Small intestine (tissue), 7 donors: ENCODE measurements at regions not wholly inside any gene's neighbourhood (a gene's known extent, or its start where the extent isn't known, plus 50 kb on each side); places are given as distances from the start of the nearest gene placed in this dataset.

ENCODE experiments used
- DNase-seq, 2 donors: peaks; one replicate each; pipeline versions ENCODE4 v3.0.0 to v3.0.0-alpha.2; 2013
- FAIRE-seq: peaks from 2 replicates; lab custom pipeline; 2012; peaks lifted over from hg19 to GRCh38; lab: Jason Lieb, UNC
- H3K27ac ChIP-seq, 3 donors: one replicate each; pipeline ENCODE4 v1.5.1; 2013; ENCODE audit warnings: low read length in 2 of 3, mild to moderate bottlenecking in 2 of 3, control low read depth in 1 of 3, inconsistent platforms in 1 of 3, low read depth in 1 of 3, moderate library complexity in 1 of 3
- H3K27me3 ChIP-seq, 3 donors: one replicate each; pipeline ENCODE4 v1.6.1; 2013; ENCODE audit warnings: low read length in 3 of 3, inconsistent platforms in 1 of 3; ENCODE audit not compliant: control insufficient read depth in 3 of 3, insufficient read depth in 3 of 3
- H3K36me3 ChIP-seq, 3 donors: one replicate each; pipeline ENCODE4 v1.6.1; 2013; ENCODE audit warnings: low read length in 3 of 3, inconsistent platforms in 1 of 3, low read depth in 1 of 3, mild to moderate bottlenecking in 1 of 3, moderate library complexity in 1 of 3; ENCODE audit not compliant: control insufficient read depth in 3 of 3, insufficient read depth in 2 of 3
- H3K4me1 ChIP-seq, 3 donors: one replicate each; pipeline ENCODE4 v1.6.1; 2013; ENCODE audit warnings: low read length in 2 of 3, inconsistent platforms in 1 of 3, low read depth in 1 of 3, mild to moderate bottlenecking in 1 of 3, moderate library complexity in 1 of 3; ENCODE audit not compliant: control insufficient read depth in 3 of 3, insufficient read depth in 2 of 3
- H3K4me3 ChIP-seq, 3 donors: one replicate each; pipeline ENCODE4 v1.5.1; 2013; ENCODE audit warnings: low read length in 3 of 3, control low read depth in 1 of 3, inconsistent platforms in 1 of 3, low read depth in 1 of 3, mild to moderate bottlenecking in 1 of 3, moderate library complexity in 1 of 3
- H3K9me3 ChIP-seq, 2 donors: one replicate each; pipeline ENCODE4 v1.6.1; 2013; ENCODE audit warnings: low read depth in 1 of 2, low read length in 1 of 2; ENCODE audit not compliant: control insufficient read depth in 2 of 2, insufficient read depth in 1 of 2
- WGBS, 3 donors: extraction: QIAGEN DNeasy Blood & Tissue Kit; methylation state at CpG; one replicate each; pipeline ENCODE4 v1.1.7; 2013; 5-methylcytosine and 5-hydroxymethylcytosine counted together
- donor health status: healthy with polysubstance abuse.
- donor health status: control.
- donor health status: control.
- donor health status: Bipolar disorder and iron deficiency.
- donor health status: healthy.

DNA sequence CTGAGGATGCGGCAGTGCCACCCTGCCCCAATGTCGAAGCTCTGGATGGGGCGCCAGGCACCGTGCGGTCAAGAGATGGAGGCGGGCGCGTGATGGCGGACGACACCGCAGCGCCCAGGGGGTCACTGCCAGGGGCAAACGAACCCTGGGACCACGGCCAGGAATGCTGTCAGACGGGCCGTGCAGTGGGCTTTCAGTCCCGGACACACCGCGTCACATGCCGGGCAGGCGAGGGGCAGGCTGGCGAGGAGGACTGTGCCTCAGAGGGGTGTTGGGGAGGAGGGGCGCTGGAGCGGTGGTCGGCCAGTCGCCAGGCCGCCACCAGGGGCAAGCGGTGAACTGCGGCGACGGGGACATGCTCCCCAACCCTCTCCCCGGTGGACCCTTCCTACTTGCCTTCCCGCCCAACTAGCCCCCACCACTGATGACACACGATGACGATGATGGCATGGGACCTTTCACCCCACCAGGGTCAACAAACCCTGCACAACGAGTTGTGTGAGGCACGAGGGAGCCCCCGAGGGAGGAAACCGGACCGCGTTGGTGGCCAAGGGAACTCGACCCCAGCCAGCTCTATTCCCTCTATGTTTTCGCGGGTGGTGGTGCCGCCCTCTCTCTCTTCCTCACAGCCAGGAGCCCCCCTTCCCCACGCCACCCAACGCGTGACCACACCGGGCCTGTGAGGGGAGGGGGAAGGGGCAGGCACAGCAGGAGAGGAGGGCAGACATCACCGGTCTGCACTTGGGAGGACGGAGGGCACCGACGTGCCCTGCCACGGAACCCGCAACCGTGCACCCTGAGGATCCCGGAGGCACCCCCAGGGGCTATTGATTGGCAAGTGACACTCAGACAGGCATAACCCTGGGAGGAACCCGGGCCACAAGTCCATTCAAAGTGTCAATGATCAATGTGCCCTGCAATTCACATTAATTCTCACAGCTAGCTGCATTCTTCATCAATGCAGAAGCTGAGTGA is 1960.9 kb upstream of the DEFB115 start:
- Histone ChIP-seq H3K4me1 (no peaks in the 10 kb centered on the region), H3K27me3 (no peaks in the 10 kb centered on the region), H3K9me3 (peaks cover 13 to 31% of the 10 kb centered on the region in 2 donors), H3K36me3 (no peaks in the 10 kb centered on the region), H3K4me3 (no peak overlapping the region), H3K27ac (no peak overlapping the region)
- DNase-seq (no peak), FAIRE-seq (no peak)
- 82 to 86% (median 86%) methylated on average over 49 to 58 of the region's 58 CpGs for WGBS, 3 donors

DNA sequence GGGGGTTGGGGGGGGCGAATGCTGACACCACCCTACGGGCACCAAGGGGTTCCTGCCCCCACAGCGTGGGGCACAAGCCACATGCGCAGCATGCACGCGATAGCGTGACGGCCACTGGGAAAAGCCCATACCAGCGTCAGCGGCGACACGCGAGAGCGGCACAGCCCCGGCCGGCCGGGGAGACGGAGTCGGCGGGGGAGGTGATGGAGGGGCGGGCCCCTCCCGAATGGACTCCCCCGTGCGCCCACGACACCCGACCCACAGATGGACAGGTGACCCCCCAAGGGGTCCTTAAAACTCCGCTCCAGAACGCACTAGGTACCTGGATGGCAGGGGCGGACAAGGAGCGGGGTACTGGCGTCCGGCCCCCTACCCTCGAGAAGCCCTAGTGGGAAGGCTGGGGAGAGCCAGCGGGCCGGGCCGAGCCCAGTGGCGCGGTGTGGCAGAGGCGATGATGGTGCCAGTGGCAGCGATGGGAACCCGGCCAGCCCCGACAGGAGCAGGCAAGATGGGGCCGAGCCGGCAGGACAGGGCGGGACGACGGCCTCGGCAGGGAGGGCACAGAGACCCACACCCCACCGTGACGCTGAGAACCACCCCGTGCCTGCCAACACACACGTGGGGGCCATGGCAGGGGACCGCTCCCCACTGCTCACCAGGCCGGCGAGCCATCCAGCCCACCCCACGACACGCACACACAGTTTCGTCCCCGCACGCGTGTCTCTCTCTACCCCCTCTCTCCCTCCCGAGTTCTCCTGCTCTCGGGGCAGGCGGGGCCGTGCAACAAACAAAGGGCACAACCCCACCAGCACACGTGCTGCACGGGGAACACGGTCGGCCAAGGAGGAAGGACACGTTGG is 1959.8 kb upstream of the DEFB115 start:
- H3K27ac ChIP-seq, result no peak overlapping the region
- no peak for FAIRE-seq
- no peaks in the 10 kb centered on the region for H3K27me3 ChIP-seq
- H3K36me3 ChIP-seq, result no peaks in the 10 kb centered on the region
- no peak for DNase-seq
- H3K4me3 ChIP-seq, result no peak overlapping the region
- peaks cover 13 to 35% of the 10 kb centered on the region in 2 donors for H3K9me3 ChIP-seq
- WGBS, 3 donors, result 78 to 83% (median 79%) methylated on average over 62 to 70 of the region's 70 CpGs
- no peaks in the 10 kb centered on the region for H3K4me1 ChIP-seq

DNA sequence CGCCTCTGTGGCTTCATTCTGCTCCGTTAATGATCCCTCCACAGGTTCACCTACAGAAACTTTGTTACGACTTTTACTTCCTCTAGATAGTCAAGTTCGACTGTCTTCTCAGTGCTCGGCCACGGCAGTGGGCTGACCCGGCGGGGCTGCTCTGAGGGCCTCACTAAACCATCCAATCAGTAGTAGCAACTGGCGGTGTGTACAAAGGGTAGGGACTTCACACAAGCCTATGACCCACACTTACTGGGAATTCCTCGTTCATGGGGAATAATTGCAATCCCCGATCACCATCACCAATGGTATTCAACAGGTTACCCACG is 1959.2 kb upstream of the DEFB115 start:
- whole genome bisulfite sequencing, 3 donors, result 77 to 84% (median 79%) methylated on average over 12 of the region's 12 CpGs
- H3K27ac ChIP-seq, result no peak overlapping the region
- no peaks in the 10 kb centered on the region for H3K4me1 ChIP-seq
- FAIRE-seq (no peak), DNase-seq (no peak)
- peaks cover 15 to 39% of the 10 kb centered on the region in 2 donors for H3K9me3 ChIP-seq
- no peaks in the 10 kb centered on the region for H3K27me3 ChIP-seq
- no peaks in the 10 kb centered on the region for H3K36me3 ChIP-seq
- no peak overlapping the region for H3K4me3 ChIP-seq

DNA sequence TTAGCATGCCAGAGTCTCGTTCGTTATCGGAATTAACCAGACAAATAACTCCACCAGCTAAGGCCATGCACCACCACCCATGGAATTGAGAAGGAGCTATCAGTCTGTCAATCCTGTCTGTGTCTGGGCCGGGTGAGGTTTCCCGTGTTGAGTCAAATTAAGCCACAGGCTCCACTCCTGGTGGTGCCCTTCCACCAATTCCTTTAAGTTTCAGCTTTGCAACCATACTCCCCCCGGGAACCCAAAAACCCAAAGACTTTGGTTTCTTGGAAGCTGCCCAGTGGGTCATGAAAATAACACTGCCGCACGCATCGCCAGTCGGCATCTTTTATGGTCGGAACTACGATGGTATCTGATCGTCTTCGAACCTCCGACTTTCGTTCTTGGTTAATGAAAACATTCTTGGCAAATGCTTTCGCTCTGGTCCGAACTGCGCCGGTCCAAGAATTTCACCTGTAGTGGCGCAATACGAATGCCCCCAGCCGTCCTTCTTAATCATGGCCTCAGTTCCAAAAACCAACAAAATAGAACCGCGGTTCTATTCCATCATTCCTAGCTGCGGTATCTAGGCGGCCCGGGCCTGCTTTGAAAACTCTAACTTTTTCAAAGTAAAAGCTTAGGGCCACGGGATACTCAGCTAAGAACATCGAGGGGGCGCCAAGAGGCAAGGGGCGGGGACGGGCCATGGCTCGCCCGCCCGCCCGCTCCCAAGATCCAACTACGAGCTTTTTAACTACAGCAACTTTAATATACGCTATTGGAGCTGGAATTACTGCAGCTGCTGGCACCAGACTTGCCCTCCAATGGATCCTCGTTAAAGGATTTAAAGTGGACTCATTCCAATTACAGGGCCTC is 1958.5 kb upstream of the DEFB115 start:
- Histone ChIP-seq H3K27ac (no peak overlapping the region), H3K9me3 (peaks cover 17 to 44% of the 10 kb centered on the region in 2 donors), H3K36me3 (no peaks in the 10 kb centered on the region), H3K4me1 (no peaks in the 10 kb centered on the region), H3K4me3 (no peak overlapping the region), H3K27me3 (no peaks in the 10 kb centered on the region)
- DNase-seq (no peak), FAIRE-seq (no peak)
- WGBS, 3 donors, result 85 to 89% (median 85%) methylated on average over 40 of the region's 40 CpGs

DNA sequence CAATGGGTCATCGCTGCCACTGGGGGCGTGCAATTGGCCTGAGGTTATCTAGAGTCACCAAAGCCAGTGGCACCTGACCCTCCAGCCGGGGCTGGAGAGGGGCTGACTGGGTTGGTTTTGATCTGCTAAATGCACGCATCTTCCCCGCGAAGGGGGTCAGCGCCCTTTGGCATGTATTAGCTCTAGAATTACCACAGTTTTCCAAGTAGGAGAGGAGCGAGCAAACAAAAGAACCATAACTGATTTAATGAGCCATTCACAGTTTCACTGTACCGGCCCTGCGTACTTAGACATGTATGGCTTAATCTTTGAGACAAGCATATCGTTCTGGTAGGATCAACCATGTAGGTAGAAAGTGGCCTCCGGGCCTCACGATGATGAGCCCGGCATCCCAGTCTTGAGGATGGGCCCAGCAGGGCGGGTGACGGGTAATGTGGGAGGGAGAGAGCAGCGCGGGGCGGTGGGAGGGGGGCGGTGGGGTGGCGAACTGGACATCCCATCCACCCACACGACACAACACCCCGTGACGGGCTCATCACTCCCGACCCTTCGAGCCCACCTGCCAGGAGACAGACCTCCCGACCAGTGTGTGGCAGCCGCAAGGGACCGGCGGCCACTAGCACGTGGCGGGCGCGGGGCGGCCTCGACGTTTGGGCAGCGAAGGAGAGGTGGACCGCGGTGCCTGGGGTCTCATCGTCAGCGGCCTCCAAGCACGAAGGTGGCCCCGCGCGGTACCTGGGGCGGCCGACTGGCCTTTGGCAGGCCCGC is 1957.5 kb upstream of the DEFB115 start:
- WGBS, 3 donors, result 81 to 86% (median 82%) methylated on average over 39 to 49 of the region's 49 CpGs
- Histone ChIP-seq H3K36me3 (no peaks in the 10 kb centered on the region), H3K27me3 (no peaks in the 10 kb centered on the region), H3K4me1 (no peaks in the 10 kb centered on the region), H3K9me3 (peaks cover 17 to 44% of the 10 kb centered on the region in 2 donors), H3K4me3 (no peak overlapping the region), H3K27ac (no peak overlapping the region)
- DNase-seq, result no peak
- FAIRE-seq, result no peak

DNA sequence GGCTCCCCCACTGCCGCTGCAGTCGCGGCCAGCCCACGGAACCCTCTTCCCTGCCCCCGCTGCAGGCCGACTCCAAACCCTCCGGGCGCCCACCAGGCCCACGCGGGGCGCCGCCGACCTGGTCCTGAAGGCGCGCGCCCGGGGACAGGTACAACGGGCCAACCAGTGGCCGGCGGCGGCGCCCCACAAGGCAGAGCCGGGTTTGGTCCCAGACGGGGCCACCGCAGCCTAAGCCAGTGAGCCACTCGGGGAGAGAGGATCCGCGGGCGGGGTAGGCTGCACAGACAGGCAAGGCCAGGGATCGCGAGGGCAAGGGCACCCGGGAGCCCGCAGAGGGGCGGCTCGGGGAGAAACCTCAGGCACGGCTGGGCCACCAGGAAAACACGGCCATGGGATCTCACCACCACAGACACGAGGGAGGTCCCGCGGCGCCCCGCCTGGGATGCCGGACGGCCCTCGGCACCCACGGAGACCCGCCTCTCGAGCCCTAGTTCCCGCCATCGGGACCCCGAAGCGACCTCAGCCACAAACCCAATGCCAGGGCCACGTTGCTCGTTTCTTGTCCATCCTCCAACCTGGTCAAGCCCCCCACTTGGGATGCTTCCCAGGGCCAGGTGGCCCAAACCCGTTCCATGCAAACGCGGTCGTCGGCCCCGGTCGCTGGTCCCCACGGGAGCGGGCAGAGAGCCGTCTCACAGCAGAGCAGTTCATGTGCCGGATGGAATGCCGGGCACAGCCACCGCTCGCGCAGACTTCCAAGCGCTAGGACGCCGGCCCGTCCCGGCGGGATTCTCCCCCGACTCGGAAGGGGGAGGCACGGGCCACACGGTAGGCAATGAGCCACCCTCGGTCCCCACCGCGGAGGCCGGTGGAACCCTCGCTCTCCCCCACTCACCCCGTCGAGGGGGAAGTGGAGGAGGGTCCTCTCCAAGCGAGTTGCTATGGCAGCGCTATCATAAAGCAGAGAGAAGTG is 1956.6 kb upstream of the DEFB115 start:
- no peak for DNase-seq
- H3K4me3 ChIP-seq, result no peak overlapping the region
- no peak overlapping the region for H3K27ac ChIP-seq
- H3K4me1 ChIP-seq, result no peaks in the 10 kb centered on the region
- H3K9me3 ChIP-seq, result peaks cover 19 to 44% of the 10 kb centered on the region in 2 donors
- H3K27me3 ChIP-seq, result no peaks in the 10 kb centered on the region
- H3K36me3 ChIP-seq, result no peaks in the 10 kb centered on the region
- no peak for FAIRE-seq
- WGBS, 3 donors, result 79 to 85% (median 82%) methylated on average over 73 to 88 of the region's 88 CpGs
